Activated CD4-positive, alpha-beta T cell treated with anti-CD3 and anti-CD28 coated beads, Interleukin-2, amount 50 U/mL, for 4 hours (primary cell): ENCODE measurements at regions not wholly inside any gene's neighbourhood (a gene's known extent, or its start where the extent isn't known, plus 50 kb on each side); places are given as distances from the start of the nearest gene placed in this dataset.

ENCODE experiments used
- DNase-seq, 2 experiments: peaks; one replicate each; pipeline ENCODE4 v3.0.0-alpha.2; 2020

DNA sequence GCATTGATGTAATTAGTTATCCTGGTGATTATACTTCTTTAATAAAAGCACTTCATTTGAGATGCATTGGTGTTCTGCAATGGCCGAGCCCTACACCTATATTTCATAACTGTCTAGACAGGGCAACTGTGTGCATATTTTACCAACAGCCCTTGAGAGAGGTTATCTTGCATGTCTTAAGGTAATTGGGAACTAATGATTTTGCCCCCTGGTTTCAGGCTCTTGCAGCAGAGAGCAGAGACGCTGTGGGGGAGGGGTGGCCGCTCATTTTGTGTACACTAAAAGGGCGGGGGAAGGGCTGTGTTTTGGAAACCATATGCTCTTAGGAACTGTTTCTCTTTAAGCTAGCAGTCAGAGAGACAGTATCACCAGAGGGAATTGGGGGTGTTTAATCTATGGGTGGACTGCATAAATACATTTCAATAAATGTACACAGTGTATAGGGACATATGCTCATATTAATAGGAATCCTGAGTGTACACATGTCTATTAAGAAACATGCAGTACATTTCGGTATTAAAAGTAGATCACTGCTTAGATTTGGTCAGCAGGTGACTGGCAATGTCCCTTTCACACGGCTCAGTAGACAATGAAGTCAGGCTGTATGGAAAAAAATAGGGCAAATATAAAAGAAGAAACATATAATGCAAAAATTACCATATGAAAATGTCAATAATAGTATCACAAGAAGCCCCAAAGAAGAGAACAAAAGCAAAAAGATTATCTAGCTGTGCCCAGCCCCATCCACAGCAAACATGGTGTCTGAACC, 402.9 kb upstream of the CITED2 start:
- no peak for DNase-seq

- no peak for DNase-seq
Measured at GRCh38 chr6:139776041-139776440, 401.6 kb upstream of the CITED2 start.

GRCh38 chr6:139768196-139768595, 393.7 kb upstream of the CITED2 start:
- no peak for DNase-seq

DNA sequence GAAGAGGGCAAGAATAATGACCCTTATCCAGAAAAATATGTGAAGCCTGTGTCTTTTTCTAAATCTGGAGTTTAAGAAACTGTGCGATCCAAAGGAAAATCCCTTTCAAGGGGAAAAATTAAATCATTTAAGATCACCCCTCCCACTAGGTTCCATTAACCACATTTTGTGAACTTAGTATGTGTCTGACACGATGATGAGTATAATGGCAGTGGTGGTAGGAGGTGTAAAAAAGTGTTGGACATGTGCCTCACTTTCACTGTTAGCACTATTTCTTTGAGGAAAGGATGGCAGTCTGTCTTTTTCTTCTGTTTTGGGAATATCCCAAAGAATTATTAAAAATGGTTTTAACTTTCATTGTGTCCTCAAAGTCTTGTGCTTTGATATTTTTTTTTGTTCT, 392.3 kb upstream of the CITED2 start:
- no peak for DNase-seq

DNA sequence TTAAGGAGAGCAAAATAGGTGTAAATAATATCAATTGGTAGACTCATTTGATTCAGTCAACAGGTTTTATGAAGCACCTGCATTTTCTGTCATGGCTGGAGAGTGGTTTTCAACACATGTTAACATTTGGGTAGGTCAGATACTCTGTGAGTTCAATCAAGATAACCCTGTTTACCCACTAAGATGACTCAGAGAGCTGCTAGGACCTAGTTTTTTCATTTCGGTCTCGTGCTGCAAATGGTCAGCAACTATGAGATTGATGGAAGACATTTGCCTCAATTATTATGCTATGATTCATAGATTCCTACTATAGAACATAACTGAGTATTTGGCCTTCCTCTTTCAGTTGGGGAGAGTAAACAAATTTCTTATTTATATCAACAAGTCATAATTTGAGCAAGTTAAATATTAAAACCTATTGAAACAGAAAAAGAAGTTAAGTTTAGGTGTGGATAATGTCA, 391.4 kb upstream of the CITED2 start:
- no peak for DNase-seq

GRCh38 chr6:139764498-139764986, 390.1 kb upstream of the CITED2 start:
- no peak for DNase-seq

DNA sequence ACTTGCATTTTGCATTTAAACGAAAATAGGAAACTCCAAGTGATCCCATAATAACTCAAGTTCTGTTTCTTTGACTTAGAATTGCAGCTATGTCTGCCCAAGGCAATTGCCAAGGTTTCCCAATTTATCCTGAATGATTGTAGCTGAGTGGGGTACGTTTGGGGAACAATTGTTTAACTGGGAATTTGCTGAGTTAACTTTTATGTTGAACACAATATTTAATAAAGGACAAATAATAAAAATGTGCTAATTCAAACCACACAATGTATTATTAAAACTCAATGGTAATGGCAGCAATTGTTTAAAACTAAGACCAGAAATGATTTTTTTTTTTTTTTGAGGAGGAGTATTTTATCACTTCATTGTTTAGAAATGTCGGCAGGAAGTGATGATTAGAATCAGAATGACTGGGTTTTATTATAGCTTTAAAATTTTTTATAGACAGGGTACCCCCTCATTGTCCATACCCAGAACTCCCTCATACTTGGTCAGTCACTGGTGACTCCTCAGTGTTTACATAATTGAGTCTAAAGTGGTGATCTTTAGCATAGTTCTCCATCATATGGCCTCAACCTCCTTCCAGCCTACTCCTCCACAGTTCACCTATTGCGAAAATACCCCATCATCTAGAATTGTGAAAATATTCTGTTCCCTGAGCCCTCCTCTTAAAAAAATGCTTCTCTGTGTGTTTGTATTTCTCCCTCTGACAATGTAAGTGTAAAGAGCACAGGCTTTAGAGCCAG, 389.2 kb upstream of the CITED2 start:
- no peak for DNase-seq

DNA sequence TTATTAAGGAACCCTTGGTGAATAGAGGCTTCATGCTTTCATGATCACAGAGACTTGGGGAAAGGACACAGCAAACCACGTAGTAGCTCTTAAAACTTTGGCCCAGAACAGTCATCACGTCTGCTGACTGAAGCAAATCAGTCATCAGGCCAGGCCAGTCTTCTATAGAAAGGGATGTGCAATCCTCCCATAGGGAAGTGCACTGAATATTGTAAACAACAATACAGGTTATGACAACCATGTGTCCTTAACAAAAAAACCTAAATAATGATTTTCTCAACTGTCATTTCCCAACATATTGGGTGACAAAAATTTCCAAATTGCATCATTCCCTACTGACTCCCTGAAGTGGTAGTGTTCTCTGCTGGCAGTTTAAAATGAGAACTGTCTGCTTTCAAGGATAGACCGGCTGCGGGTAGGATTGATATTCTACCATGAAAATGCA, 388.2 kb upstream of the CITED2 start:
- DNase-seq = no peak

GRCh38 chr6:139760128-139760527, 385.7 kb upstream of the CITED2 start:
- DNase-seq = no peak

DNA sequence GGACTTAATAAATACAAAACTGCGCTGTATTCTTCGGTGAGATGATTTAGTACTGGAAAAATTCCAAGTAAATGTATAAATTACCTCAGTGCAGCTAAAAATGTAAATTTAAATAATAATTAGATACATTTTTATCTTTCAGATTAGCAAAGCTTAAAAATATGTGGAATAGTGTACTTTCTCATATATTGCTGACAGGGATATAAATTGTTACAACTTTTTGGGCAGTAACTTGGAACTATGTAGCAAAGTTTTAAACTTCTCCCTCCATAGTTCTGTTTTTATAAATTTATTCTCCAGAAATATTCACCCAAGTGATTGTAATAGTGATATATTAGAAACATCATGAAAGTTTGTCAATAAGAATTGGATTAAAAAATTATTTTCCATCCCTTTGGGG, 384.6 kb upstream of the CITED2 start:
- no peak for DNase-seq

- no peak for DNase-seq
Measured at GRCh38 chr6:139758209-139758611, 383.8 kb upstream of the CITED2 start.

GRCh38 chr6:139757784-139758183, 383.3 kb upstream of the CITED2 start:
- no peak for DNase-seq

DNA sequence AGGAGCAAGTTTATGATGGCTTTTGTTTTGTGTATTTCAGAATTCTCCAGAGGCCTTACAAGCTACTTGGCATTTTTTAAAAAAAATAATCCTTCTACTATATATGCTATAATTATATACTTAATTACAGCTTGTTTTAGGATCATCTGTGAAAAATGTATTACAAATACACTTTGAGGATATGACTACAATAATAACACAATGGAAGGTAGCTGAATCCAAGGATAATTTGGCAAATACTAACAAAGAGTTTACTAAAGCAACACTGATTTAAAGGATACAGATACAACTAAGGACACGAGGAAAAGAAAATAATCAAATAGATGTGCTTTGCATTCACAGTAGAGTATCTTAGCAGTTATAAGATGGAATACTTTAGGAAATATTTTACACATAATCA, 381.9 kb upstream of the CITED2 start:
- DNase-seq = no peak

GRCh38 chr6:139754898-139755775, 380.7 kb upstream of the CITED2 start:
- no peak for DNase-seq

GRCh38 chr6:139753198-139753861, 378.9 kb upstream of the CITED2 start:
- no peak for DNase-seq

GRCh38 chr6:139752086-139752485, 377.6 kb upstream of the CITED2 start:
- DNase-seq = no peak

- no peak for DNase-seq
Measured at GRCh38 chr6:139751179-139751578, 376.7 kb upstream of the CITED2 start.

DNA sequence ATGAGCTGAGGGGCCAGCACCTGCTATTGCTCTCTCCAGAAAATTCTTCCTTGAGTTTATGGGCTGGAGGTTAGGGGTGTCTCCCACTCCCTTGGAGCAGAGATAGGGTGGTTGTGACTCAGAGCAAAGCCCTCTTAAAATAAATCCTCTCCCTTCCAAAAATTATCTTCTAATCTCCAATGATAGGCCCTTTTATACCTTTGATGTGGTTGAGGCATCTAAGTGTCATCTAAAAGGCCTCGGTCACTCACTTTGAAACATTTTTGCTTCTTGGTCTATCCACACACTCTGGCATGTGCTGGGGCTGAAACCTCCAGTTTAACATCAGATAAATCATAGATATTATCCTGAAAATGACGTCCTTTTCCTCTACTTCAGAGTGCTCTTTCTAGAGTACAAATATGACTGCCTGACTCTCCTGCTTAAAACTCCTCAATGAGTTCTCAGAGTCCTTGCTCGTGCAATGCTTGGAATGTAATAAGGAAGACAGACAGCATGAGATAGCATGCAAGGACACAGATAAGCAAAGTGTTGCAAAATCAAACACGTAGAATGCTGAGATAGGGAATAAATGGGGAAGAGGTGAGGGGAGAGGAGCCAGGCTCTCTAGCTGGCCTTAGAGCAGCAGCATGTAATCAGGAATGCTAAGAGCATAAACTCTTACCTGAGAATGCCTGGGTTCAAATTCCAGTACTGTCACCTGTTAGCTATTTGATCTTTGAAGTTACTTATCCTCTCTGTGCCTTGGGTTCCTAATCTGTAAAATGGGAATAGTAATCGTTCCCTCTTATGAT, 374.1 kb upstream of the CITED2 start:
- no peak for DNase-seq

GRCh38 chr6:139747154-139747553, 372.7 kb upstream of the CITED2 start:
- DNase-seq = no peak

DNA sequence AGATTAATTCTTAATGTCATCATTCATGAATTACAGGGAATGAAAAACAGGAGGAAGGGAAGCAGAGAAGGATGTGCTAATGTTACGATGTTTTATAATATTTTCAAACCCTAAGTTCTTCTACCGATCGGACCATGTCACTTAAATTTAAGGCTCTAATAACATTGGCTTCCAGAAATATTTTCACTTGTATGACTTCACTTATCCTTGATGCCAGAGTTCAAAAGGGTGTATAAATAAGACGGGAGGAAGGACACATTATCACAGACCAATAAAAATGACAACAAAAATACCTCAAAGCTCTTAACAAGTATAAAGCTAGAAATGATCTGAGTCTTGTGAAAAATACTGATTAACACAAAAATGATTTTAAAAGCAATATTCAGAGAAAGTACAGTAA, 370.4 kb upstream of the CITED2 start:
- DNase-seq = no peak

DNA sequence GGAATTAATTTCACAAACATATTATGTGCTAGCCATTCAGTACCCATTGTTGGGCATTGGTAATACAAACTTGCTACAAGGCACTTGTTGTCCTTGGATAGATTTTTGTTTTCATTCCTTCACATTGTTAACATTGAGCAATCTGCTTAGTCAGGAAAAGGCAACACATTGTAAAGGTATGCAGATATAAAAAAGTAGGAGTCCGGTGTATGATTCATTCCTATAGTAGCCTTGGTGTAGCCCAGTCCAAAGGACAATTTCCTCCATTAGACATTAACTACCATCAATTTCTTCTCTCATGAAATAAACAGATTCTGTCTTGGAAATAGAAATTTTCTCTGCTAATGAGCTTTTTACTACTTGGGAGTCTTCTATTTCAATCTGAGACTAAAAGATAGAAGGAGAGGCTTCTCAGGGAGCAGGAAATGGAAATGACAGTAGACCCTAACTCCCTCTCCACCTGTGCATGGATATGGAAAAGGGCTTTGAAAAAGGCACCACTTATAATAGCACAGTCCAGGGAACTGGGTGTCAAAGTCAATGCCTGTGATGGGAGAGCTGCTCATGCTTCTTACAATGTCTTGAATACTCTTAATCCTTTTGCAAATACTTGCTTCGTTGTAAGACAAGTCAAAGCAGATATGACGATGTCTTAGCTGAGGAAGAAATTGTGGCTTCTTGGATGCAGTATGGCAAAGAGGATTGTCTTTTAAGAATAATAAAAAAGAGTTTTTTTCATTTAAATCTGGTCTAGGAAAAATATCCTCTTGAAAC, 369.4 kb upstream of the CITED2 start:
- DNase-seq = no peak
